ENCODE measurements at regions not wholly inside any gene's neighbourhood (a gene's known extent, or its start where the extent isn't known, plus 50 kb on each side); places are given as distances from the start of the nearest gene placed in this dataset.
A peak's percentile ranks its signal among the peaks of the same experiment; 100 is the strongest.
"Not testable (repeated sequence)": the region's sequence is repeated elsewhere in the genome, so short reads cannot be mapped to it uniquely, and the experiment has no call there.

GRCh38 chr19:23984911-23985310 lies 70.2 kb downstream of the ZNF726 start:
- DNase-seq: not testable (repeated sequence)

- DNase-seq: no peak
These were observed 71.9 kb downstream of the ZNF726 start for GRCh38 chr19:23986623-23987022.

GRCh38 chr19:23991170-23991569 lies 76.5 kb downstream of the ZNF726 start:
- DNase-seq: no peak

GRCh38 chr19:23992348-23992747 lies 77.7 kb downstream of the ZNF726 start:
- no peak for DNase-seq

GRCh38 chr19:23993440-23993839 lies 78.8 kb downstream of the ZNF726 start:
- DNase-seq: no peak

- DNase-seq: no peak
These were observed 81.9 kb downstream of the ZNF726 start for GRCh38 chr19:23996549-23996948.

GRCh38 chr19:23998568-23998967 lies 83.9 kb downstream of the ZNF726 start:
- DNase-seq: no peak

GRCh38 chr19:23999821-24000610 lies 85.3 kb downstream of the ZNF726 start:
- no peak for DNase-seq

- no peak for DNase-seq
These were observed 86.0 kb downstream of the ZNF726 start for GRCh38 chr19:24000656-24001055.

- DNase-seq: no peak
These were observed 84.6 kb upstream of the ZNF254 start for GRCh38 chr19:24002256-24002945.

- no peak for DNase-seq
These were observed 83.5 kb upstream of the ZNF254 start for GRCh38 chr19:24003537-24003936.

GRCh38 chr19:24004166-24004565 lies 82.8 kb upstream of the ZNF254 start:
- DNase-seq: no peak

GRCh38 chr19:24029941-24030636 lies 56.9 kb upstream of the ZNF254 start:
- DNase-seq: no peak

GRCh38 chr19:24032651-24033050 lies 54.3 kb upstream of the ZNF254 start:
- DNase-seq: no peak

GRCh38 chr19:24033301-24033962 lies 53.6 kb upstream of the ZNF254 start:
- DNase-seq: peak; percentile 85

GRCh38 chr19:24033963-24034342 lies 53.0 kb upstream of the ZNF254 start:
- no peak for DNase-seq

GRCh38 chr19:24035261-24035880 lies 51.6 kb upstream of the ZNF254 start:
- DNase-seq: not testable (repeated sequence)

Data from activated CD8-positive, alpha-beta memory T cell treated with anti-CD3 and anti-CD28 coated beads, Interleukin-2, amount 50 U/mL, for 48 hours (primary cell).